Heart right ventricle (tissue), 16 donors: ENCODE measurements at regions not wholly inside any gene's neighbourhood (a gene's known extent, or its start where the extent isn't known, plus 50 kb on each side); places are given as distances from the start of the nearest gene placed in this dataset.

Experiments
- ATAC-seq, 8 donors: fragments of 200-7000 bp; cut with Tn5 transposase; one replicate each; pipeline ENCODE4 v1.9.1; 2020; ENCODE audit warnings: mild to moderate bottlenecking in 8 of 8, moderate library complexity in 8 of 8, moderate number of reproducible peaks in 1 of 8
- DNase-seq, 2 donors: peaks; one replicate each; pipeline ENCODE4 v3.0.0-alpha.2; 2020
- H3K27ac ChIP-seq, 10 donors: fragments of 200-600 bp; sonication (generic) in 2 of 10; one replicate each; pipeline versions ENCODE4 v1.5.0 to v1.8.0; 2020 to 2022; ENCODE audit warnings: mild to moderate bottlenecking in 3 of 10
- H3K27me3 ChIP-seq, 7 donors: fragments of 200-600 bp; one replicate each; pipeline ENCODE4 v1.8.0; 2021 to 2022; ENCODE audit warnings: mild to moderate bottlenecking in 2 of 7
- H3K36me3 ChIP-seq, 9 donors: fragments of 200-600 bp; sonication (generic) in 1 of 9; one replicate each; pipeline versions ENCODE4 v1.5.0 to v1.8.0; 2020 to 2022; ENCODE audit warnings: mild to moderate bottlenecking in 2 of 9
- H3K4me1 ChIP-seq, 9 donors: fragments of 200-600 bp; sonication (generic) in 1 of 9; one replicate each; pipeline versions ENCODE4 v1.5.0 to v1.8.0; 2020 to 2022; ENCODE audit warnings: mild to moderate bottlenecking in 4 of 9
- H3K4me3 ChIP-seq, 10 donors: fragments of 200-600 bp; sonication (generic) in 2 of 10; one replicate each; pipeline versions ENCODE4 v1.5.0 to v1.8.0; 2020 to 2022; ENCODE audit warnings: mild to moderate bottlenecking in 7 of 10, moderate library complexity in 2 of 10
- H3K9me3 ChIP-seq, 11 donors: fragments of 200-600 bp in 10 of 11; sonication (generic) in 2 of 11; one replicate each; pipeline versions ENCODE4 v1.5.0 to v1.8.0; 2013 to 2022; ENCODE audit warnings: mild to moderate bottlenecking in 2 of 11, control low read depth in 1 of 11, moderate library complexity in 1 of 11
- WGBS, 2 donors: extraction: QIAGEN DNeasy Blood & Tissue Kit; methylation state at CpG; one replicate each; pipeline ENCODE4 v1.1.7; 2013; ENCODE audit warnings: inconsistent platforms in 1 of 2; 5-methylcytosine and 5-hydroxymethylcytosine counted together
- intact Hi-C, 10 donors: fragments of 100-400 bp; cut with DNase I; formaldehyde crosslinking; loops; one replicate each; pipeline versions ENCODE4 v1.11.1 to v1.14.2; 2022
- TF ChIP-seq, protein P1 (sequence below), 9 donors: fragments of 200-600 bp; sonication (generic) in 2 of 9; IDR thresholded peaks; one replicate each; pipeline versions ENCODE4 v1.5.0 to v1.8.0; 2021 to 2022; ENCODE audit warnings: antibody characterized with exemption in 9 of 9, mild to moderate bottlenecking in 5 of 9, moderate library complexity in 1 of 9
- donor health status: Arrhythmogenic right ventricular cardiomyopathy.
- donor health status: ischemic (EF 13 %, LVEDD 7.1; RV severe dilation, severe dysfunction).
- donor health status: healthy with polysubstance abuse.
- donor health status: DM: no; HTN: yes; CAD: no.
- donor health status: DM: no; HTN: no; CAD: no.
- donor health status: ischemic (EF 25% LVEDD 6.9; RV normal size, moderate dysfunction).
- donor health status: ischemic (EF 25% LVEDD 5.7; RV mildly dilated, moderate dysfunction).
- donor health status: healthy.
- donor health status: DM: yes; HTN: yes; CAD: no.
- donor health status: Ischemic cardiomyopathy.
- donor health status: ischemic (EF 35%, LVEDD 5.7; RV mildly dilated, moderate dysfunction).
- donor health status: nonischemic (EF 11% LVEDD 7.7; RV severe dilation, severe dysfunction).
- donor health status: DM: yes; HTN: yes; CAD: no.
- donor health status: PGD.
- donor health status: ischemic (EF 29% LVEDD 5.4; RV normal size, mild dysfunction).
- donor health status: nonischemic (EF 23%, LVEDD 6.1; RV moderate dilation, normal function).

DNA sequence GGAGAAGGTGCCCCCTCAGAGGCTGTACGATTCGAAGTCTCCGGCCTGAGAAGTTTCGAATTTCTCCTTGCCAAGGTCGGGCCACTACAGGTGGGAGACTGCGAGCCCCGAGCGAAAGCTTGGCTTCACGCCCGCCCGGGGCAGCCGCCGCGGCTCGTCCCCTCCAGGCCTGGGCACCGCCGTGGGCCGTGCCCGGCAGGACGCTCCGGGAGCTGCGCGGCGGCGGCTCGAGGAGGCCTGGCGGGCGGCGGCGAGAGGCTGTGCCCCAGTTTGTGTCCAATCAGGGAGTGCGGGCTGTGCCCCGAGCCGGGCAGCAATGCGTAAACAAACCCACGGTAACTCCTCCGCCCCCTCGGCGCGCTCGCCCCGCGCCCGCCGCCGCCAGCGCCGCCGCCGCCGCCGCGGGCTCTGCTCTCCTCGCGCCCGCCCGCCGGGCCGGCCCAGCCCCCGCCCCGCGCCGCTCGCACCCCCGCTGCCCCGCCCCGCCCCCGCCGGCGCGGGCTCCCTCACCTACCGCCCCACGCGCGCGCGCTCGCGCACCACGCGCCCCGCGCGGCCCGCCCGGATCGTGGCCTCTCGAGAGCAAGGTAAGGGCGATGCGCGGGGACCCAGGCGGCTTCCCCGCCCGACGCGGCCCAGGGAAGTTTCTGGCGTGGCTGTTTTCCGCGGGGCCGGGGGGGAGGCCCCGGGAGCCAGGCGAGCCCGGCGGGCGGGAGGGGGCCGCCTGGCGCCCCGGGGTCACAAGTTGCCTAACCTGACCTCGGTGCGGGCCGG, 57.8 kb upstream of the PCGF5 start:
- peak overlapping the region; percentile 62 to 99 (median 92) for H3K4me3 ChIP-seq
- H3K4me1 ChIP-seq: peaks cover 3 to 42% (median 16%) of the 10 kb centered on the region in 9 donors
- peak overlapping the region; percentile 94 to 99 (median 98) for H3K27ac ChIP-seq
- 0 to 1% methylated on average over 48 to 110 of the region's 110 CpGs for WGBS, 2 donors
- TF ChIP-seq, protein P1, sequence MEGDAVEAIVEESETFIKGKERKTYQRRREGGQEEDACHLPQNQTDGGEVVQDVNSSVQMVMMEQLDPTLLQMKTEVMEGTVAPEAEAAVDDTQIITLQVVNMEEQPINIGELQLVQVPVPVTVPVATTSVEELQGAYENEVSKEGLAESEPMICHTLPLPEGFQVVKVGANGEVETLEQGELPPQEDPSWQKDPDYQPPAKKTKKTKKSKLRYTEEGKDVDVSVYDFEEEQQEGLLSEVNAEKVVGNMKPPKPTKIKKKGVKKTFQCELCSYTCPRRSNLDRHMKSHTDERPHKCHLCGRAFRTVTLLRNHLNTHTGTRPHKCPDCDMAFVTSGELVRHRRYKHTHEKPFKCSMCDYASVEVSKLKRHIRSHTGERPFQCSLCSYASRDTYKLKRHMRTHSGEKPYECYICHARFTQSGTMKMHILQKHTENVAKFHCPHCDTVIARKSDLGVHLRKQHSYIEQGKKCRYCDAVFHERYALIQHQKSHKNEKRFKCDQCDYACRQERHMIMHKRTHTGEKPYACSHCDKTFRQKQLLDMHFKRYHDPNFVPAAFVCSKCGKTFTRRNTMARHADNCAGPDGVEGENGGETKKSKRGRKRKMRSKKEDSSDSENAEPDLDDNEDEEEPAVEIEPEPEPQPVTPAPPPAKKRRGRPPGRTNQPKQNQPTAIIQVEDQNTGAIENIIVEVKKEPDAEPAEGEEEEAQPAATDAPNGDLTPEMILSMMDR (IDR thresholded peaks at IDR 0.05): no peak
- H3K27me3 ChIP-seq: peaks cover 0 to 8% (median 0%) of the 10 kb centered on the region in 7 donors
- no peaks in the 10 kb centered on the region for H3K9me3 ChIP-seq
- DNase-seq (peak; percentile 72 to 81), ATAC-seq (peak; percentile 75 to 88 (median 78))
- no peaks in the 10 kb centered on the region for H3K36me3 ChIP-seq
- intact Hi-C loops: loop anchor here (2.0 to 10.0 kb wide), 9 partner anchors 58 to 118 kb away; partner anchors contain the start of gene PCGF5 (in 9 of the 10)

DNA sequence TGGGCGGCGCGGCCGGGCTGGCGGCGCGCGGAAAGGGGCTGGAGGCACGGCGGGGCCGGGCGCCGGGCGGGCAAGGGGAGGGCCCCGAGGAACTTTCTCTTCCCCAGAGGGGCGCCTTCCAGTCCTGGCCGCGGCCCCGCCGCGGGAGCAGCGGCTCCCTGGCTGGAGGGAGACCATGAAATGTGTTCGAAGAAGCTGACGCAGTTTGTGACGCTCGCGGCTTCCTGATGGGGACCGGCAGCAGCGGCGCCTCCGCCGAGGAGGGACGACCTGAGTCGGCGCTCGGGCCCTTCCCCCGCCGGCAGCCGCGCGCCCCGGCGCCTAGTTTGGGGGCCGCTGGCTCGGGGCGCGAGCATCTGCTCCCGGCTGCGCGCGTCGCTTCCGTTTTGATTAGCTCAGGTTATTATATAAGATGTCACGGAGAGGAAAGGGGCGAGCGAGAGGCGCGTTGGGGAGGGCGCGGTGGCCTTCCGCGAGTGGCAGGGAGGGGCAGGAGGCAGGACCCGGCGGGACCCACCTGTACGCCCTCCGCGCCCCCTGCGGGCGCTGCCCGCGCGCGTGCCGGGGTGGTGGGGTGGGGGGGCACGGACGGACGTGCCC, 57.1 kb upstream of the PCGF5 start:
- TF ChIP-seq, protein P1 (IDR thresholded peaks at IDR 0.05): peak in 2 of 9 donors; percentile 22 to 33
- ATAC-seq: peak; percentile 51 to 77 (median 63)

DNA sequence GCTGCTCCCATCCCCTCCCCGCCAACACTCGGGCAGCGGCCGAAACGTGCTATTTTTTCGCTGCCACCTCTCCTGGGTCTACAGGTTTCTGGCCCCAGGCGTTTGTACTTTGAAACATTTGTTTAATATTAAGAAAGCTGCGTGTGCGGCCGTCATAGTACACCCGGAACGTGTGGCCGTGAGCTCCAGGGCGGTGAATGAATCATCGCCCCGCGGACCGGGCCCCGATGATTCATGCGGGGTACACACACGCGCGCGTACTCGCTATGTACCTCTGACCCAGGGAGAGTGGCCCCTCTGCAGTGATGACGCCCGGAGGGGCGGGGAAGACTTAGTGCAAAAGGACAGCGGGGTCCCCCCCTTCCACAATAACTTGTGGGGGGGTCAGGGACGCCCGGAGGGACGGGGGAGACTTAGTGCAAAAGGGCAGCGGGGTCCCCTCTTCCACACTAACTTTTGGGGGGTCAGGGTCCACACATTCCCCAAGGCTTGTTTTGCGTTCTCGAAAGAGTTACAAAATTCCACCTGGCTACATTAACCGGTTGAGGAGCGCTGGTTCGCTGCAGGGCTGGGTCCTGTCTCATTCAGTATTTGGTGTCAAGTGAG, 56.5 kb upstream of the PCGF5 start:
- TF ChIP-seq, protein P1 (IDR thresholded peaks at IDR 0.05): no peak
- Histone ChIP-seq H3K27me3 (peaks cover 0 to 8% (median 0%) of the 10 kb centered on the region in 7 donors), H3K4me3 (peak overlapping the region; percentile 62 to 99 (median 92)), H3K9me3 (no peaks in the 10 kb centered on the region), H3K36me3 (no peaks in the 10 kb centered on the region), H3K27ac (peak overlapping the region; percentile 94 to 99 (median 98)), H3K4me1 (peaks cover 3 to 42% (median 13%) of the 10 kb centered on the region in 9 donors)
- ATAC-seq (peak; percentile 35 to 82 (median 66)), DNase-seq (peak; percentile 46 to 49)
- intact Hi-C loops: loop anchor here (2.0 to 10.0 kb wide), 9 partner anchors 57 to 119 kb away; partner anchors contain the start of gene PCGF5 (in 9 of the 10)
- 6% methylated on average over 38 of the region's 38 CpGs for WGBS, 2 donors

More for the DNA sequence above, 57.1 kb upstream of the PCGF5 start:
- no peaks in the 10 kb centered on the region for H3K9me3 ChIP-seq
- H3K27me3 ChIP-seq: peaks cover 0 to 8% (median 0%) of the 10 kb centered on the region in 7 donors
- H3K27ac ChIP-seq: peak overlapping the region; percentile 94 to 99 (median 98)
- H3K36me3 ChIP-seq: no peaks in the 10 kb centered on the region
- H3K4me1 ChIP-seq: peaks cover 3 to 42% (median 13%) of the 10 kb centered on the region in 9 donors
- DNase-seq: peak; percentile 67 to 73
- 0 to 1% methylated on average over 56 to 77 of the region's 77 CpGs for WGBS, 2 donors
- peak overlapping the region; percentile 62 to 99 (median 92) for H3K4me3 ChIP-seq
- intact Hi-C loops: loop anchor here (2.0 to 10.0 kb wide), 9 partner anchors 57 to 119 kb away; partner anchors contain the start of gene PCGF5 (in 9 of the 10)
